ENCODE measurements at regions not wholly inside any gene's neighbourhood (a gene's known extent, or its start where the extent isn't known, plus 50 kb on each side); places are given as distances from the start of the nearest gene placed in this dataset.

GRCh38 chr20:40462566-40462965 lies 226.5 kb downstream of the MAFB start:
- no peak for DNase-seq (ENCODE audit: extremely low spot score in 2 of 2)
- Histone ChIP-seq H3K9me3 (no peaks in the 10 kb centered on the region), H3K27me3 (no peaks in the 10 kb centered on the region), H3K27ac (no peak overlapping the region), H3K36me3 (no peaks in the 10 kb centered on the region), H3K4me1 (no peaks in the 10 kb centered on the region), H3K4me3 (no peak overlapping the region)
- TF ChIP-seq POLR2AphosphoS5 (IDR thresholded peaks at IDR 0.05; ENCODE audit: insufficient read depth in 1 of 2, low read depth in 1 of 2) = no peak
- TF ChIP-seq POLR2A (IDR thresholded peaks at IDR 0.05) = no peak
- no peak for TF ChIP-seq CTCF (IDR thresholded peaks at IDR 0.05)
- intact Hi-C loops (cut with DNase I) = no loop called here

DNA sequence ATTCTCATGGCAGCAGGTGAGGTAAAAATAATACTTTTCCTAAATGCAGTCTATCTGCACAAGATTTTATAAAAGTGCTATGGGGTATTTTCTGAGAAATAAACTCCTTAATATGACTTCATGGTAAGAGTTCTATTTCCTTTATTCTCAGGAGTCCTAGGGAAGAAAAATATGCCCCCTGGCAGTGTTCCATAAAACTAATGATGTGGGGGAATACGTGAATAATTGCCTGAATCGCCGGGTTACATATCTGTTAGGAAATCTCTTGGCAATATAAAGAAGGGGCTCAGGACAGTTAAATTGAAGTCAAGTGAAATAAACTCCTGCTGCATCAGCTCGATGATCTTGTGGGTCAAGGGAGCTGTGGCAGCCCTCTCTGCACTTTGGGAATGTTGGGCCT lies 229.7 kb downstream of the MAFB start:
- no peak for TF ChIP-seq POLR2AphosphoS5 (IDR thresholded peaks at IDR 0.05; ENCODE audit: insufficient read depth in 1 of 2, low read depth in 1 of 2)
- no peak for TF ChIP-seq POLR2A (IDR thresholded peaks at IDR 0.05)
- TF ChIP-seq CTCF (IDR thresholded peaks at IDR 0.05) = no peak
- Histone ChIP-seq H3K36me3 (no peaks in the 10 kb centered on the region), H3K27me3 (no peaks in the 10 kb centered on the region), H3K4me3 (no peak overlapping the region), H3K9me3 (no peaks in the 10 kb centered on the region), H3K27ac (no peak overlapping the region), H3K4me1 (no peaks in the 10 kb centered on the region)
- no peak for DNase-seq (ENCODE audit: extremely low spot score in 2 of 2)
- intact Hi-C loops (cut with DNase I) = no loop called here

DNA sequence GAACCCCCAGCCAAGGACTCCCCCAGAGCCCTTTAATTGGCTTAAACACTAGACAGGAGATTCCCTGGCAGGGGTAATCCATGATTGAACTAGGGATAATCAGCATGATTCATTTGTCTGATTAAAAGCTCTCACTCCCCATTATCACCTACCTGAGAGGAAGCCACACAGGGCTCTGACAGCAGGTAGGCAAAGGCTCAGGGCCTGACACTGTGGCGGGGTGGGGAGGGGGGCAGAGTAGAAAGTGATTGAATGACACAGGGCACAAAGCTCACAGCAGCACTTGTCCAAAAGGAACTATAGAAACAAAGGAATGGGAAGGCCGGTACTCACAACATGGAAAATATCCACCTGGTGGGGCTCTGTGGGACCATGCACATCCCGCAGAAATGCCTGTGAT lies 231.6 kb downstream of the MAFB start:
- no peaks in the 10 kb centered on the region for H3K4me1 ChIP-seq
- no peaks in the 10 kb centered on the region for H3K27me3 ChIP-seq
- TF ChIP-seq POLR2A (IDR thresholded peaks at IDR 0.05) (no peak), POLR2AphosphoS5 (IDR thresholded peaks at IDR 0.05; ENCODE audit: insufficient read depth in 1 of 2, low read depth in 1 of 2) (no peak), CTCF (IDR thresholded peaks at IDR 0.05) (no peak)
- DNase-seq (ENCODE audit: extremely low spot score in 2 of 2) = no peak
- no peaks in the 10 kb centered on the region for H3K36me3 ChIP-seq
- H3K27ac ChIP-seq = no peak overlapping the region
- intact Hi-C loops (cut with DNase I) = no loop called here
- H3K4me3 ChIP-seq = no peak overlapping the region
- H3K9me3 ChIP-seq = no peaks in the 10 kb centered on the region

DNA sequence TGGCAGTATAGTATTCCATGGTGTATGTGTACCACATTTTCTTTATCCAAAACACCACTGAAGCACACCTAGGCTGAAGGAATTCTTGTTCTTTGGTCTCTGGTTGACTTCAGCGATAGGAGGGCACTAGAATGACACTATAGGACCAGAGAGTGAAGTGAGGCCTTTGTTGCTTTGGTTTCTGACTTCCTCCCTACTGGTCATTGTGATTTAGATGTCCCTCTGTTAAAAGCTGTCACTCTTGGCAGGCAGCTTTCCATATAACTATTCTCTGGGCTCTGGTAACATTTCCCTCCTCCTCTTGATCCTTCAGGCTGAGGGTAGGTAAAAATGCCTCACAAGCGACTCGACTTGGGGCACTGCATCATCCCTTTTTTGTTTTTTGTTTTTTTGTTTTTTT lies 236.3 kb downstream of the MAFB start:
- Histone ChIP-seq H3K9me3 (no peaks in the 10 kb centered on the region), H3K27me3 (no peaks in the 10 kb centered on the region), H3K27ac (no peak overlapping the region), H3K4me3 (no peak overlapping the region), H3K4me1 (peaks cover 4% of the 10 kb centered on the region), H3K36me3 (no peaks in the 10 kb centered on the region)
- DNase-seq (ENCODE audit: extremely low spot score in 2 of 2) = no peak
- TF ChIP-seq POLR2A (IDR thresholded peaks at IDR 0.05) = no peak
- no peak for TF ChIP-seq POLR2AphosphoS5 (IDR thresholded peaks at IDR 0.05; ENCODE audit: insufficient read depth in 1 of 2, low read depth in 1 of 2)
- TF ChIP-seq CTCF (IDR thresholded peaks at IDR 0.05) = no peak
- intact Hi-C loops (cut with DNase I) = no loop called here

DNA sequence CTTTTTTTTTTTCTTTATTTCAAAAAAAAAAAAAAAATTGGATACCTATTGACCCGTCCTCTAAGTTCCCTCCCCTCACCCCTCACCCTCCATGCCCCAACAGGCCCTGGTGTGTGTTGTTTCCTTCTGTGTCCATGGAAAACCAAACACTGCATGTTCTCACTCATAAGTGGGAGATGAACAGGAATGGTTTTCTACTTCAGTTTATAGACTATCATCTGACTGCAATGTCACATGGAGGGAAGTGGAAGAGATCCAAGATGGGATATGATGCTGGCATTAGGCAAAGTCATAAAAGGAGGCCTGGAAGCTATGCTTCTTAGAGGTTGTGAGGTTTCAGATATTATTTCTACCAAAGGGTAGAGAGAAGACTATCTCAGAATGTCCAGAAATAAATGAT lies 237.5 kb downstream of the MAFB start:
- Histone ChIP-seq H3K27ac (no peak overlapping the region), H3K27me3 (no peaks in the 10 kb centered on the region), H3K4me3 (no peak overlapping the region), H3K36me3 (no peaks in the 10 kb centered on the region), H3K9me3 (no peaks in the 10 kb centered on the region), H3K4me1 (peaks cover 4% of the 10 kb centered on the region)
- no peak for DNase-seq (ENCODE audit: extremely low spot score in 2 of 2)
- intact Hi-C loops (cut with DNase I) = no loop called here
- no peak for TF ChIP-seq POLR2AphosphoS5 (IDR thresholded peaks at IDR 0.05; ENCODE audit: insufficient read depth in 1 of 2, low read depth in 1 of 2)
- no peak for TF ChIP-seq POLR2A (IDR thresholded peaks at IDR 0.05)
- no peak for TF ChIP-seq CTCF (IDR thresholded peaks at IDR 0.05)
